Astrocyte (in vitro differentiated cells and primary cell): ENCODE measurements at regions not wholly inside any gene's neighbourhood (a gene's known extent, or its start where the extent isn't known, plus 50 kb on each side); places are given as distances from the start of the nearest gene placed in this dataset.

ENCODE experiments used
- EZH2 ChIP-seq: IDR thresholded peaks from 2 replicates; pipeline ENCODE4 v1.6.1; 2012; ENCODE audit warnings: mild to moderate bottlenecking, low read length, inconsistent platforms; ENCODE audit not compliant: insufficient read depth
- TF ChIP-seq, protein P1 (sequence below): IDR thresholded peaks from 2 replicates; pipeline ENCODE4 v1.5.1; 2011; ENCODE audit warnings: low read depth, mild to moderate bottlenecking, inconsistent platforms, low read length, moderate library complexity; ENCODE audit not compliant: insufficient read depth

DNA sequence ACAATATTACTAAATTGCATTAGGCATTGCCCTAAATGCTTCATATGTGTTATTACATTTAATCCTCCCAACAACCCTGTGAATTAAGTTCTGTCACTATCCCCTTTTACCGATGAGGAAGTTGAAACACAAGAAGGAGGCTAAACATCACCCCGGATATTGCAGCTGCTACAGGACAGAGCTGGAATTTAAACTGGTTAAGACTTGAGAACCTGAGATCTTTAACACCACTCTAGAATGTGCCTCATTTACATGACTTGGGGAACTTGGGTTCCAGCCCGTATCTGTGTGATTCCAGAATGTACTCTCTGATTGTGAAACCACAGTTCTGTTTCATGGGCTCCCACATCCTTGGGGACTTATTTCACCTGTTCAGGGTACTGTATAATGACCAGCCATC, 165.1 kb upstream of the PPARGC1A start:
- no peak for TF ChIP-seq EZH2
- TF ChIP-seq, protein P1, sequence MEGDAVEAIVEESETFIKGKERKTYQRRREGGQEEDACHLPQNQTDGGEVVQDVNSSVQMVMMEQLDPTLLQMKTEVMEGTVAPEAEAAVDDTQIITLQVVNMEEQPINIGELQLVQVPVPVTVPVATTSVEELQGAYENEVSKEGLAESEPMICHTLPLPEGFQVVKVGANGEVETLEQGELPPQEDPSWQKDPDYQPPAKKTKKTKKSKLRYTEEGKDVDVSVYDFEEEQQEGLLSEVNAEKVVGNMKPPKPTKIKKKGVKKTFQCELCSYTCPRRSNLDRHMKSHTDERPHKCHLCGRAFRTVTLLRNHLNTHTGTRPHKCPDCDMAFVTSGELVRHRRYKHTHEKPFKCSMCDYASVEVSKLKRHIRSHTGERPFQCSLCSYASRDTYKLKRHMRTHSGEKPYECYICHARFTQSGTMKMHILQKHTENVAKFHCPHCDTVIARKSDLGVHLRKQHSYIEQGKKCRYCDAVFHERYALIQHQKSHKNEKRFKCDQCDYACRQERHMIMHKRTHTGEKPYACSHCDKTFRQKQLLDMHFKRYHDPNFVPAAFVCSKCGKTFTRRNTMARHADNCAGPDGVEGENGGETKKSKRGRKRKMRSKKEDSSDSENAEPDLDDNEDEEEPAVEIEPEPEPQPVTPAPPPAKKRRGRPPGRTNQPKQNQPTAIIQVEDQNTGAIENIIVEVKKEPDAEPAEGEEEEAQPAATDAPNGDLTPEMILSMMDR: no peak
